ENCODE measurements at regions not wholly inside any gene's neighbourhood (a gene's known extent, or its start where the extent isn't known, plus 50 kb on each side); places are given as distances from the start of the nearest gene placed in this dataset.

- CTCF ChIA-PET = no interaction called here
- POLR2A ChIA-PET = no interaction called here
- Histone ChIP-seq H4K20me1 (replicated peaks; ENCODE audit: control insufficient read depth, extremely low read depth, insufficient read depth, low read length) (no peaks in the 10 kb centered on the region), H3K36me3 (ENCODE audit: control insufficient read depth in 2 of 2, extremely low read depth in 1 of 2, insufficient read depth in 2 of 2, low read length in 2 of 2) (no peaks in the 10 kb centered on the region), H3K9me1 (replicated peaks; ENCODE audit: control insufficient read depth, extremely low read depth, insufficient read depth, low read length) (no peaks in the 10 kb centered on the region), H3K9me3 (replicated peaks; ENCODE audit: control insufficient read depth, insufficient read depth, low read length) (no peaks in the 10 kb centered on the region), H3K27me3 (ENCODE audit: control insufficient read depth in 2 of 2, insufficient read depth in 2 of 2, low read length in 2 of 2) (no peaks in the 10 kb centered on the region), H3K4me1 (ENCODE audit: control insufficient read depth, extremely low read depth, insufficient read depth, low read length) (no peaks in the 10 kb centered on the region), H3K27ac (ENCODE audit: insufficient read depth, low read depth, low read length) (no peak overlapping the region), H3K4me2 (ENCODE audit: insufficient read depth, low read length) (no peak overlapping the region), H3K79me2 (ENCODE audit: control insufficient read depth, insufficient read depth, low read length) (no peaks in the 10 kb centered on the region), H3K9ac (replicated peaks; ENCODE audit: extremely low read depth, insufficient read depth, low read length) (no peak overlapping the region), H2AFZ (ENCODE audit: low read depth, low read length) (no peak overlapping the region), H3K4me3 (replicated peaks in 1 of 3; ENCODE audit: insufficient read depth in 1 of 3, low read depth in 1 of 3, low read length in 3 of 3) (no peak overlapping the region)
- no TSS peak for BruUV-seq (replicated peaks)
- dilution Hi-C loops (cut with MboI; ENCODE audit: extremely low pct_ligation_motif_present, low sequenced_read_pairs) (no loop called here), intact Hi-C loops (cut with micrococcal nuclease) (no loop called here)
- no peak for FAIRE-seq
- TF ChIP-seq POLR2A (IDR thresholded peaks at IDR 0.05; ENCODE audit: low read depth, low read length) = no peak
- DNase-seq (ENCODE audit: low read depth, low spot score) = no peak
These were observed 800.0 kb downstream of the PDHA2 start for GRCh38 chr4:96639932-96640331.

DNA sequence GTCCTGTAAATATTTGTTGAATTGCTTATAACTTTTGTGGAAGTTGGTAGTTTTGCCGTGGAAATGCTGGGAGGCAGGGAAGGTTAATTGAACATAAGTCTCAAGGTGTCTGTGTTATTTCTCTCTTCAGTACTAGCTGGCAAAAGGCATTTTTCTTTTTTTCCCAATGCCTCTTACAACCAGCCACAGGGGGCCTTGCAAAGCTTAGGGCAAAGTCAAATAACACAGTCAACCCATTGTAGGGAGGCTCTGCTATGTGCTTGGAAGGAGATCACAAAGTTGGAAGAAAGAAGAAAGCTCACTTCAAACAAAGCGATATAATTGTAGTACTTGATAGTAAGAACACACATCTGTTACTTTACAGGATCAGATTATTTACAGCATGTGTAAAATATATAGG lies 802.6 kb downstream of the PDHA2 start:
- no peak overlapping the region for H3K9ac ChIP-seq (replicated peaks; ENCODE audit: extremely low read depth, insufficient read depth, low read length)
- no peak overlapping the region for H2AFZ ChIP-seq (ENCODE audit: low read depth, low read length)
- intact Hi-C loops (cut with micrococcal nuclease) (no loop called here), dilution Hi-C loops (cut with MboI; ENCODE audit: extremely low pct_ligation_motif_present, low sequenced_read_pairs) (no loop called here)
- no peaks in the 10 kb centered on the region for H3K4me1 ChIP-seq (ENCODE audit: control insufficient read depth, extremely low read depth, insufficient read depth, low read length)
- no peak for TF ChIP-seq POLR2AphosphoS5 (IDR thresholded peaks at IDR 0.05; ENCODE audit: insufficient read depth, low read depth, low read length)
- TF ChIP-seq FOS (IDR thresholded peaks at IDR 0.05; ENCODE audit: borderline replicate concordance, insufficient read depth, low read length) = no peak
- no peak overlapping the region for H3K27ac ChIP-seq (ENCODE audit: insufficient read depth, low read depth, low read length)
- no peaks in the 10 kb centered on the region for H3K27me3 ChIP-seq (ENCODE audit: control insufficient read depth in 2 of 2, insufficient read depth in 2 of 2, low read length in 2 of 2)
- H3K9me3 ChIP-seq (replicated peaks; ENCODE audit: control insufficient read depth, insufficient read depth, low read length) = no peaks in the 10 kb centered on the region
- no TSS peak for BruUV-seq (replicated peaks)
- POLR2A ChIA-PET = no interaction called here
- no peak overlapping the region for H3K4me2 ChIP-seq (ENCODE audit: insufficient read depth, low read length)
- no peaks in the 10 kb centered on the region for H4K20me1 ChIP-seq (replicated peaks; ENCODE audit: control insufficient read depth, extremely low read depth, insufficient read depth, low read length)
- no peak overlapping the region for H3K4me3 ChIP-seq (replicated peaks in 1 of 3; ENCODE audit: insufficient read depth in 1 of 3, low read depth in 1 of 3, low read length in 3 of 3)
- no peaks in the 10 kb centered on the region for H3K79me2 ChIP-seq (ENCODE audit: control insufficient read depth, insufficient read depth, low read length)
- H3K9me1 ChIP-seq (replicated peaks; ENCODE audit: control insufficient read depth, extremely low read depth, insufficient read depth, low read length) = no peaks in the 10 kb centered on the region
- H3K36me3 ChIP-seq (ENCODE audit: control insufficient read depth in 2 of 2, extremely low read depth in 1 of 2, insufficient read depth in 2 of 2, low read length in 2 of 2) = no peaks in the 10 kb centered on the region
- CTCF ChIA-PET = no interaction called here
- DNase-seq (ENCODE audit: low read depth, low spot score) = no peak
- no peak for FAIRE-seq
